HL-60 (cell line): ENCODE measurements at regions not wholly inside any gene's neighbourhood (a gene's known extent, or its start where the extent isn't known, plus 50 kb on each side); places are given as distances from the start of the nearest gene placed in this dataset.

Source experiments
- DNase-seq, 2 experiments: peaks; one replicate each; pipeline ENCODE4 v3.0.0-alpha.2; 2010 to 2020; ENCODE audit warnings: low read depth in 1 of 2, low spot score in 1 of 2
- H3K27ac ChIP-seq: fragments of 250-450 bp; sonication (Bioruptor Pico); replicated peaks from 2 replicates; pipeline ENCODE4 v1.5.1; 2020; ENCODE audit warnings: mild to moderate bottlenecking, moderate library complexity
- H3K27me3 ChIP-seq: fragments of 250-450 bp; sonication (Bioruptor Pico); 2 replicates; pipeline ENCODE4 v1.5.1; 2021; ENCODE audit warnings: mild to moderate bottlenecking, moderate library complexity; ENCODE audit not compliant: insufficient read depth, poor library complexity, severe bottlenecking
- H3K4me3 ChIP-seq: replicated peaks from 2 replicates; pipeline ENCODE4 v1.5.1; 2011; ENCODE audit warnings: mild to moderate bottlenecking, control low read depth, low read length; ENCODE audit not compliant: insufficient read depth
- CTCF ChIP-seq: IDR thresholded peaks from one replicate; pipeline ENCODE4 v1.5.1; 2011; ENCODE audit warnings: low read length, control low read depth, inconsistent platforms; ENCODE audit not compliant: insufficient read depth
- GABPA ChIP-seq: IDR thresholded peaks from 2 replicates; pipeline ENCODE4 v1.6.1; 2012; ENCODE audit warnings: low read depth
- POLR2AphosphoS5 ChIP-seq: IDR thresholded peaks from 2 replicates; pipeline ENCODE4 v1.6.1; 2012; ENCODE audit warnings: low read depth
- REST ChIP-seq: IDR thresholded peaks from 2 replicates; pipeline ENCODE4 v1.6.1; 2012; ENCODE audit warnings: low read depth; ENCODE audit not compliant: insufficient replicate concordance
- SPI1 ChIP-seq: IDR thresholded peaks from 2 replicates; pipeline ENCODE4 v1.6.1; 2012; ENCODE audit warnings: low read depth, mild to moderate bottlenecking, borderline replicate concordance

DNA sequence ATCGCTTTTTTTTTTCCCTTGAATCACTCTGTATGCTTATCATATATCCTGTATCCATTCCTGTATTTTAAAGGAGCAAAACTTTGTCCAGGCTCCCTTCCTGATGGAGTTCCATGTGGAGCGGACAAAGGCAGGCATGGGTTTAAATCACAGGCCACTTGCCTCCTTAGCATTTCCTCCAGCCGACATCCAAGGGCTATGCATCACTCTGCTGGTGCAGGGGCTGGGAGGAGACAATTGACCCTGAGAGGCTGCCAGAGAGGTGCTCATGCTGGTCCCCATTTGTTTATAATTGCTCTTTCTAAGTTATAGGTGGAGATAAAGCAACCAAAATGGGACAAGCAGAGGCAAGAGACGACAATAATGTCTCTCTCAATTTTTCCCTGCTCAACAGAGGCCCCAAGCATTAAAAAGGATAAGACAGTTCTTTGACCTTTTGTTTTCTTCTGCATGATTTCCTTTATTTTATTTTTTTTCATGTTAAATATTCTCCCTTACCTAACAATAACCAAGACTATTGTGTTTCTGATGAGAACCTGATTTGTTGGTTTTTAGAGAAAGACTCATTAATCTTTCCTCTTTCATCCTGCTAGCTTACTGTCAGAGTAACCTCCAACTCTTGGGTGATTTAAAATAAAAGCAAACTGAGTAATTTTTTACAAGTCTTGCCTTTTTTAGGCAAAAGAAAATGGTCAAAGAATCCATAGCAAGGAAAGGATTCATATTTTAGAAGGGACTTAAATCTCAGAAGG is 353.7 kb downstream of the ADGRL2 start:
- no peaks in the 10 kb centered on the region for H3K27me3 ChIP-seq
- no peak for DNase-seq

DNA sequence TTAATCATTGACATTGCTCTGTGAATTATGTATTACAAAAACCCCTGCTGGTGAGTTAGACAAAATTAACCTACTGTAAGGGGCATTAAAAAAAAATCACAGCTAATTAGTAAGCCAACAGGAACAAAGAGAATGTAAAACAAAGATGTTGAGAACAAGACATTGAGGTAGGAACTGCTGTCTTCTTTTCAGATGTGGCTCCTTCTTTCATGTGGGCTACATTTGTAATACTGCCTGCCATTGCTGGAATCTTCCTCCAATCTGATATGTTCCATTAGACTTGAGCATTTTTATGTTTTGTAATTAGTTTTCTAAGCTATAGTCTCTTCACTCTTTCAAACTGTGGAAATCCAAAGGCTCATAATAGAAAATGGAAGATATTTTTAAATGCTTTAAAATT is 353.0 kb downstream of the ADGRL2 start:
- no peak for DNase-seq
- TF ChIP-seq REST (no peak), GABPA (no peak), POLR2AphosphoS5 (no peak), CTCF (no peak), SPI1 (no peak)
- no peak overlapping the region for H3K27ac ChIP-seq
- no peak overlapping the region for H3K4me3 ChIP-seq
- H3K27me3 ChIP-seq = no peaks in the 10 kb centered on the region

More for the DNA sequence above, 353.7 kb downstream of the ADGRL2 start:
- Histone ChIP-seq H3K27ac (no peak overlapping the region), H3K4me3 (no peak overlapping the region)
- TF ChIP-seq SPI1 = no peak

DNA sequence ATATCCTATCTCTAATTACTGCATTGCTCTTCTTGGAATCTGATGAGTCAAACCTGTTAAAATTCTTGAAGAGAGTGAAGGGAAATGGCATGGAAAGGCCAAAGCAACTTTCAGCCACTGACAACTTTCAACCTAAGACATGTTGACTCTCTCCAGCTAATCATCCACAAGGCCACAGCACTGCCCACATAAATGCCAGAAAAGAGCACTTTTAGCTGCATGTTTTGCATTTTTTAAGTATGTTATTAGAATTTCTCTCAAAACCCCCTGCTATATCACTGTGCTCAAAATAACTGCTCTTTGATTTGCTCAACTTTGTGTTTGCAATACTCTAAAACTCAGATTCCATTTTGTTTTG is 352.5 kb downstream of the ADGRL2 start:
- DNase-seq = no peak
- Histone ChIP-seq H3K27me3 (no peaks in the 10 kb centered on the region), H3K27ac (no peak overlapping the region), H3K4me3 (no peak overlapping the region)
- TF ChIP-seq CTCF = no peak
- no peak for TF ChIP-seq GABPA
- no peak for TF ChIP-seq SPI1
- no peak for TF ChIP-seq POLR2AphosphoS5
- no peak for TF ChIP-seq REST

DNA sequence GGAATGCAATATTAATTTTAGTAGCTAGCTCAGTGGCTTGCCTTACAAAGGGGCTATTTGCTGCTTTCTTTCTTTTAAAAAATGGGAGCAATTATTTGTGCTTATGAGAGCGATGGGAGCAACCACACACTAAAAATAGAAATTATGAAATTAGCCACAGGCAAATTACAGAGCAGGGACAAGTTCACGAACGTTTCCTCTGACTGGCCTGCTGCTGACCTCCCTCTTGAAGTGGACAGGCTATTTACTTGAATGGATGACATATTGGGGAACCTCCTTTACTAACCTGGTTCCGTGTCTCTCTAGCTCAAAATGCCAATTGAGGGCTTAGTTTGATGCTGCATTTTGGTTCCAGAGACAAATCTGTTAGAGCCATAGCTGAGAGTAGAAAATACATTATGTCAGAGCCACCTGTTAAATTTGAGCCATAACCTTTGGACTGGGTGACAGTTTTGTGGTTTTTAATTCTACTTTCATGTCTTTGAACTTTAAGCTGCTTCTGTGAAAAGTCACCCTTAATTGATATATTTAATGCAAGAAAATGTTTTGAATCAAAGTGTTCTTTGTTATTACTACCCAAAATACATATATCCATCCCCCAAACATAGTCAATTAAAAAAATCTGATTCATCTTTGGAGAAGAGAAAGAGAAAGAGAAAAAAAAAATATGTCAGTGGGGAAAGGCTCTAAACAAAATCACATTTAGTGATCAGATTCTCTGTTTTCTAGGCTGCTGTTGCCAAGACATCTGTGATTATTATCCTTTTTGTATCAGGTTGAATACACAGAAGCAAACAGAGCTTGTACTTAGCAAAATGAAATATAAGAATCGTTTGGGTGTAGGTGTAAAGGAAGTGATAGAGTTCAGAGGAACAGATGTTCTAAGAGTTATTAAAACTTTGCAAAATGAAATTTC is 351.9 kb downstream of the ADGRL2 start:
- TF ChIP-seq GABPA = no peak
- TF ChIP-seq REST = no peak
- TF ChIP-seq POLR2AphosphoS5 = no peak
- no peak for TF ChIP-seq SPI1
- no peak for TF ChIP-seq CTCF
- no peaks in the 10 kb centered on the region for H3K27me3 ChIP-seq
- DNase-seq = no peak
- H3K4me3 ChIP-seq = no peak overlapping the region
- no peak overlapping the region for H3K27ac ChIP-seq
